WERI-Rb-1 (cell line): ENCODE measurements at regions not wholly inside any gene's neighbourhood (a gene's known extent, or its start where the extent isn't known, plus 50 kb on each side); places are given as distances from the start of the nearest gene placed in this dataset.
A peak's percentile ranks its signal among the peaks of the same experiment; 100 is the strongest.

Experiments
- DNase-seq: peaks from one replicate; pipeline ENCODE4 v3.0.0-alpha.2; 2020
- H3K27ac ChIP-seq: fragments of 250-450 bp; sonication (Bioruptor Pico); 2 replicates; pipeline ENCODE4 v1.5.1; 2020; ENCODE audit warnings: mild to moderate bottlenecking, moderate library complexity
- H3K27me3 ChIP-seq: fragments of 250-450 bp; sonication (Bioruptor Pico); 2 replicates; pipeline ENCODE4 v1.5.1; 2021; ENCODE audit warnings: mild to moderate bottlenecking, low read depth, moderate library complexity; ENCODE audit not compliant: insufficient read depth, severe bottlenecking
- H3K36me3 ChIP-seq: fragments of 250-450 bp; sonication (Bioruptor Pico); 2 replicates; pipeline ENCODE4 v1.5.1; 2020; ENCODE audit warnings: mild to moderate bottlenecking, moderate library complexity
- H3K4me3 ChIP-seq: 2 replicates; pipeline ENCODE4 v1.5.1; 2011; ENCODE audit warnings: low read depth, mild to moderate bottlenecking, control low read depth, low read length
- H3K9me3 ChIP-seq: fragments of 250-450 bp; sonication (Bioruptor Pico); 2 replicates; pipeline ENCODE4 v1.5.1; 2021; ENCODE audit warnings: mild to moderate bottlenecking, moderate library complexity; ENCODE audit not compliant: severe bottlenecking
- TF ChIP-seq, protein P1 (sequence below): IDR thresholded peaks from 2 replicates; pipeline ENCODE4 v1.5.1; 2011; ENCODE audit warnings: low read depth, mild to moderate bottlenecking, control low read depth, inconsistent platforms, low read length

DNA sequence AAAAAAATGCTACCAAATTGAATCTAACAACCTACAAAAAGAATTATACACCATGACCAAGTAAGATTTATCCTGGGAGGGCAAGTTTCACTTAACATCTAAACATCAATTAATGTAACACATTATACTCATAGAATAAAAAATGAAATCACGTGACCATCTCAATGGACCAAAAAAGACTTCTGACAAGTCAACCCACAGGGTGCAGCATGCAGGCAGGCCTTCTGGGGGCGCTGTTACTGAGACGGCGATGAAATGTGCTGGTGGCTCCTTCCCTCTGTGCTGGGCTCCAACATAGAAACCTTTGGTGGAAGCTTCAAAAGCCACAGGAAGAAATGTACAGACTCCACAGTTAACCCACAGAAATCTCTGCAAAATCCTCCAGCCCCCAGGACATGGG is 103.1 kb downstream of the INHBA start:
- no peaks in the 10 kb centered on the region for H3K36me3 ChIP-seq

DNA sequence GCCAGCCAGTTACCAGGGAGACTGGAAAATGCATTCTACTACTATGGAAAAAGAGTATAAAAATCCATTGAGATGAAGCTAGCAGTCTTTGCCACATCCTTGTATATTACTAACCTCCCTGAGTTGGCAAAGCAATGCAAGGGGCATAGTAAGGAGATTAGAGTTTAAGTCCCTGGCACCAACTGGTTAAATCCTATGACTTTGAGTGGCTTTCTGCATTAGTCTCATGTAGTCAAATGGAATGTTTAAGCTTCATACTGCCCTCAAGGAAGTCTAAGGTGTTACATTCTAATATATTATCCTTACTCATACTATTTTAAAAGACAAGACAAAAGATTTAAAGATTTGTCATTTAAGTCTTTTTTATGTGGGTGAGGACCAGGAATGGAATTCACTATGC is 110.1 kb downstream of the INHBA start:
- no peak for DNase-seq
- Histone ChIP-seq H3K27me3 (peaks cover 17% of the 10 kb centered on the region), H3K27ac (no peak overlapping the region), H3K9me3 (no peaks in the 10 kb centered on the region), H3K36me3 (no peaks in the 10 kb centered on the region), H3K4me3 (no peak overlapping the region)
- TF ChIP-seq, protein P1, sequence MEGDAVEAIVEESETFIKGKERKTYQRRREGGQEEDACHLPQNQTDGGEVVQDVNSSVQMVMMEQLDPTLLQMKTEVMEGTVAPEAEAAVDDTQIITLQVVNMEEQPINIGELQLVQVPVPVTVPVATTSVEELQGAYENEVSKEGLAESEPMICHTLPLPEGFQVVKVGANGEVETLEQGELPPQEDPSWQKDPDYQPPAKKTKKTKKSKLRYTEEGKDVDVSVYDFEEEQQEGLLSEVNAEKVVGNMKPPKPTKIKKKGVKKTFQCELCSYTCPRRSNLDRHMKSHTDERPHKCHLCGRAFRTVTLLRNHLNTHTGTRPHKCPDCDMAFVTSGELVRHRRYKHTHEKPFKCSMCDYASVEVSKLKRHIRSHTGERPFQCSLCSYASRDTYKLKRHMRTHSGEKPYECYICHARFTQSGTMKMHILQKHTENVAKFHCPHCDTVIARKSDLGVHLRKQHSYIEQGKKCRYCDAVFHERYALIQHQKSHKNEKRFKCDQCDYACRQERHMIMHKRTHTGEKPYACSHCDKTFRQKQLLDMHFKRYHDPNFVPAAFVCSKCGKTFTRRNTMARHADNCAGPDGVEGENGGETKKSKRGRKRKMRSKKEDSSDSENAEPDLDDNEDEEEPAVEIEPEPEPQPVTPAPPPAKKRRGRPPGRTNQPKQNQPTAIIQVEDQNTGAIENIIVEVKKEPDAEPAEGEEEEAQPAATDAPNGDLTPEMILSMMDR, result no peak

More for the DNA sequence above, 103.1 kb downstream of the INHBA start:
- DNase-seq, result peak; percentile 11
- peaks cover 4% of the 10 kb centered on the region for H3K27me3 ChIP-seq
- TF ChIP-seq, protein P1, result no peak
- no peak overlapping the region for H3K4me3 ChIP-seq
- H3K27ac ChIP-seq, result no peak overlapping the region
- H3K9me3 ChIP-seq, result no peaks in the 10 kb centered on the region

DNA sequence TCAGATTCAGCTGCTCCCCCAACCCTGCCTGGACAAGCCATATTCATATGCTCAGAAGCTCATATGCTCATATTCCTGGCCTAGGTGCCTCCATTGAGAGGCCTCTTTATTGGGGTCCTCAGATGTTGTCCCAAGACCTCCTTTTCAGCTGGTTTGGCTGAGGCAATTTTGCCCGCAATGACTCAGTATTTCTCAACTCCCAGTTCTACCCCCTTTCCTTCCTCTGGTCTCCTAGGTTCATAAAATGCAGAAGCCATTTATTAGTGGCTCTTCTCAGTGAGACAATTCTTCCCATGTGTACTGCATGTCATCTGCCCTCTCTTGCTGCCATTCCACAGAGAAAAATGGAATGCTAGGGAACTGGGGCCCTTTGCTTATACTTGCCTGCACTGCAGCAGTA is 110.7 kb downstream of the INHBA start:
- H3K36me3 ChIP-seq, result no peaks in the 10 kb centered on the region
- no peak overlapping the region for H3K4me3 ChIP-seq
- DNase-seq, result no peak
- H3K27me3 ChIP-seq, result peaks cover 20% of the 10 kb centered on the region
- no peak overlapping the region for H3K27ac ChIP-seq
- TF ChIP-seq, protein P1, result no peak
- no peaks in the 10 kb centered on the region for H3K9me3 ChIP-seq

DNA sequence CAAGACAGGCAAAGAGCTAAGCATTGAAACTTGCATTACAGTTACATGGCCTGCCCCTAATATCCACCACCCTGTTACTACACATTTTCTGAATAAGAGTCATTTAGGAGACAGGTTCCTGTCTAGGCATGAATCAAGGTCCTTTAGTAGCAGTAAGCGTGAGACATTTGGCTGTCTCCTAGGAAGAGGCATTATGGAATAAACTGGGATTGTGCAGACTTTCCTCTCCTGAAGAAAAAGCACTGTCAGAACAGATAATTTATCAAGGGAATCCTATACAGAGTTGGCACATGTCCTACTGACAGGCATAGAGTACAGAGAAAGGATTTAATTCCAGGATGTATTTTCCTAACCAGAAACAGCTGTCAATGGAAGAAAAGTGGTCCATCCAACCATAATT is 111.9 kb downstream of the INHBA start:
- DNase-seq, result no peak
- Histone ChIP-seq H3K27ac (no peak overlapping the region), H3K27me3 (peaks cover 26% of the 10 kb centered on the region), H3K36me3 (no peaks in the 10 kb centered on the region), H3K4me3 (no peak overlapping the region), H3K9me3 (no peaks in the 10 kb centered on the region)
- TF ChIP-seq, protein P1, result no peak

DNA sequence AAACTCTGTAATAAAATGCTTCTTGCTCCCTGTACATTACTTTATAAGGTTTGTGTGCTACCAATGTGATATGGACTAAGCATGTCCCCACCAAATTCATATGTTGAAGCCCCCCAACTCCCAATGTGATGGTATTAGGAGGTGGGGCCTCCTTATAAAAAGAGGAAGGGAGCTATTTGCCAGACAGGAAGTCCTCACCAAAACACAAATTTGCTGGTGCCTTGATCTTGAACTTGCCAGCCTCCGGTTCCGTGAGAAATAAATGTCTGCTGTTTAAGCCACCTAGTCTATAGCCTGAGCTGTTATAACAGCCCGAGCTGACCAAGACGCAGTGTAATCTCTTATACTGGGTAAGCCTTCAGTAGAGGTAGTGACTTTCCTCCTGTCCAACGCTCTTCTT is 114.5 kb downstream of the INHBA start:
- Histone ChIP-seq H3K4me3 (no peak overlapping the region), H3K27me3 (peaks cover 25% of the 10 kb centered on the region), H3K9me3 (no peaks in the 10 kb centered on the region), H3K36me3 (no peaks in the 10 kb centered on the region), H3K27ac (no peak overlapping the region)
- DNase-seq, result no peak
- TF ChIP-seq, protein P1, result no peak

DNA sequence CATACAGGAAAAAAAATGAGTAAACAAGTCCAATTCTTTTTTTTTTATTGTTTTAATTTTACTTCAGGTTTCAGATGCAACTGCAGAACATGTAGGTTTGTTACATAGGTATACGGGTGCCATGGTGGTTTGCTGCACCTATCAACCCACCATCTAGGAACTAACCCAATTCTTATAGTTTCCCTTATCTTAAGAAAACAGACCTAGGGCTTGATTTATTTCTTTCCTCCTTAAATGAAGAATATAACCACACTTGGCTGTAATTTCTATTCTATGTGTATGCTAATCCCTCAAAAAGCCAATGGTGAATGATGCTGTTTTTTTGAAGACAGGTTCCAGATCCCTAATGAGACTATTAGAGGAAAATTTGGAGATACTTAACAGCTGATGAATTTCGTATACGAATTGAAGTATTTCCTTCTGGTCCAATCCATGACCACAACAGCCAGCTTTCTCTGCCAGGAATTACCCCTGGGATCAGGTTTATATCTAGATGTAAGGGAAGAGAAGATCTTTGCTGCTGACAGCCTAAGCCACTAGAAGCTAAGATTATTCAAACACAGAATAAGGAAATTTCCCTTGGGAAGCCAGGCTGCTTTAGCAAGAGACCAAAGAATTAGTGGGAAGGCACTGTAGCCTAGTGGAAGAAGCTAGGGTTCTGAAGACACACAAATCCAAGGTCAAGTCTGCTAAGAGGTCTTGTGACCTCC is 115.8 kb downstream of the INHBA start:
- Histone ChIP-seq H3K27ac (no peak overlapping the region), H3K4me3 (no peak overlapping the region), H3K9me3 (no peaks in the 10 kb centered on the region), H3K36me3 (no peaks in the 10 kb centered on the region), H3K27me3 (peaks cover 20% of the 10 kb centered on the region)
- TF ChIP-seq, protein P1, result no peak
- no peak for DNase-seq
